SK-N-SH (cell line): ENCODE measurements at regions not wholly inside any gene's neighbourhood (a gene's known extent, or its start where the extent isn't known, plus 50 kb on each side); places are given as distances from the start of the nearest gene placed in this dataset.

Source experiments
- CTCF ChIA-PET: fragments of 300-600, 350-600 bp; formaldehyde crosslinking; extraction: SDS; loops from one replicate; lab custom pipeline; 2021; lab: Yijun Ruan, JAX
- POLR2A ChIA-PET: fragments of 350-600 bp; sonication (Branson Sonifier 250); formaldehyde crosslinking; extraction: SDS; loops from one replicate; lab custom pipeline; 2020; ENCODE audit warnings: antibody characterized with exemption, inconsistent platforms; lab: Yijun Ruan, JAX
- DNase-seq: peaks from one replicate; pipeline ENCODE4 v3.0.0; 2012
- H2AFZ ChIP-seq: fragments of 200-600 bp; sonication (generic); 2 replicates; pipeline ENCODE4 v1.8.1; 2016; ENCODE audit warnings: antibody characterized with exemption, mild to moderate bottlenecking, low read depth
- H3F3A ChIP-seq: fragments of 200-600 bp; sonication (generic); replicated peaks from 2 replicates; pipeline ENCODE3; 2016; ENCODE audit warnings: antibody characterized with exemption, mild to moderate bottlenecking; ENCODE audit not compliant: insufficient read depth
- H3K27ac ChIP-seq, 2 experiments: fragments of 200-500 bp in 1 of 2; fragments of 200-600 bp in 1 of 2; sonication (Bioruptor generic) in 1 of 2; sonication (generic), shearing (Covaris generic) in 1 of 2; 2 replicates each; pipeline versions ENCODE4 v1.5.1 to v1.6.1; 2014 to 2016; ENCODE audit warnings: low read depth in 2 of 2, inconsistent platforms in 1 of 2, low read length in 1 of 2, mild to moderate bottlenecking in 1 of 2, mixed read lengths in 1 of 2
- H3K27me3 ChIP-seq: fragments of 200-600 bp; sonication (generic), shearing (Covaris generic); 2 replicates; pipeline ENCODE4 v1.6.1; 2016; ENCODE audit warnings: mixed run types; ENCODE audit not compliant: insufficient read depth
- H3K36me3 ChIP-seq, 2 experiments: fragments of 200-500 bp in 1 of 2; fragments of 200-600 bp in 1 of 2; sonication (Bioruptor generic) in 1 of 2; sonication (generic) in 1 of 2; replicated peaks in 1 of 2; 2 replicates each; pipeline versions ENCODE3 to v1.5.1; 2014 to 2016; ENCODE audit warnings: low read length in 1 of 2, mild to moderate bottlenecking in 1 of 2; ENCODE audit not compliant: insufficient read depth in 2 of 2, control insufficient read depth in 1 of 2
- H3K4me1 ChIP-seq, 2 experiments: fragments of 200-500 bp in 1 of 2; fragments of 200-600 bp in 1 of 2; sonication (Bioruptor generic) in 1 of 2; sonication (generic), shearing (Covaris generic) in 1 of 2; 2 replicates each; pipeline versions ENCODE4 v1.5.1 to v1.6.1; 2014 to 2016; ENCODE audit warnings: low read depth in 1 of 2, low read length in 1 of 2, mixed run types in 1 of 2; ENCODE audit not compliant: insufficient read depth in 2 of 2, control insufficient read depth in 1 of 2
- H3K4me2 ChIP-seq: fragments of 200-600 bp; sonication (generic), shearing (Covaris generic); 2 replicates; pipeline ENCODE4 v1.6.1; 2017; ENCODE audit warnings: mixed run types
- H3K4me3 ChIP-seq, 2 experiments: fragments of 200-500 bp in 1 of 2; fragments of 200-600 bp in 1 of 2; sonication (Bioruptor generic) in 1 of 2; sonication (generic), shearing (Covaris generic) in 1 of 2; 2 replicates each; pipeline versions ENCODE4 v1.5.1 to v1.8.1; 2014 to 2016; ENCODE audit warnings: low read depth in 2 of 2, inconsistent platforms in 1 of 2, low read length in 1 of 2, mild to moderate bottlenecking in 1 of 2, mixed read lengths in 1 of 2, moderate library complexity in 1 of 2
- H3K79me2 ChIP-seq: fragments of 200-600 bp; sonication (generic); 2 replicates; pipeline ENCODE4 v1.8.1; 2017; ENCODE audit warnings: mild to moderate bottlenecking; ENCODE audit not compliant: insufficient read depth
- H3K9ac ChIP-seq: fragments of 200-600 bp; sonication (generic); 2 replicates; pipeline ENCODE4 v1.6.1; 2017; ENCODE audit warnings: mixed run types
- H3K9me2 ChIP-seq: fragments of 200-600 bp; sonication (generic); 2 replicates; pipeline ENCODE4 v1.6.1; 2017; ENCODE audit warnings: mixed run types
- H3K9me3 ChIP-seq: fragments of 200-600 bp; sonication (generic); 2 replicates; pipeline ENCODE4 v1.6.1; 2017; ENCODE audit warnings: mixed run types, mild to moderate bottlenecking, moderate library complexity
- H4K20me1 ChIP-seq: fragments of 200-600 bp; sonication (generic); 2 replicates; pipeline ENCODE4 v1.6.1; 2017; ENCODE audit warnings: mild to moderate bottlenecking, mixed run types; ENCODE audit not compliant: insufficient read depth
- CHD2 ChIP-seq: fragments of 150-350 bp; IDR thresholded peaks from 2 replicates; pipeline ENCODE4 v1.6.1; 2018; ENCODE audit warnings: low read length; ENCODE audit not compliant: partially characterized antibody
- ELF1 ChIP-seq: IDR thresholded peaks from 2 replicates; pipeline ENCODE4 v1.4.0; 2012
- EP300 ChIP-seq, 2 experiments: IDR thresholded peaks; 2 replicates each; pipeline versions ENCODE4 v1.4.0 to v1.6.1; 2012; ENCODE audit warnings: borderline replicate concordance in 1 of 2, low read depth in 1 of 2, low read length in 1 of 2
- EZH2phosphoT487 ChIP-seq: fragments of 200-600 bp; sonication (generic); IDR thresholded peaks from 2 replicates; pipeline ENCODE4 v1.6.1; 2017; ENCODE audit warnings: low read depth, mixed run types, mild to moderate bottlenecking, antibody characterized with exemption, moderate library complexity, borderline replicate concordance
- GABPA ChIP-seq: IDR thresholded peaks from 2 replicates; pipeline ENCODE4 v1.4.0; 2012; ENCODE audit warnings: low read depth, mild to moderate bottlenecking
- GATA2 ChIP-seq: sonication (generic); formaldehyde crosslinking; IDR thresholded peaks from 2 replicates; pipeline ENCODE4 v1.5.0; 2020; ENCODE audit warnings: mild to moderate bottlenecking, missing genetic modification reagents
- IRF3 ChIP-seq: fragments of 150-350 bp; IDR thresholded peaks from 2 replicates; pipeline ENCODE4 v1.6.1; 2016; ENCODE audit warnings: mild to moderate bottlenecking, low read depth, low read length
- JUND ChIP-seq: IDR thresholded peaks from 2 replicates; pipeline ENCODE4 v1.4.0; 2012
- MAX ChIP-seq: IDR thresholded peaks from 2 replicates; pipeline ENCODE4 v1.4.0; 2012; ENCODE audit warnings: low read depth
- NFIC ChIP-seq: IDR thresholded peaks from 2 replicates; pipeline ENCODE4 v1.4.0; 2012; ENCODE audit warnings: borderline replicate concordance
- POLR2AphosphoS5 ChIP-seq: IDR thresholded peaks from 2 replicates; pipeline ENCODE4 v1.6.1; 2012; ENCODE audit warnings: low read depth, low read length
- RCOR1 ChIP-seq: fragments of 150-350 bp; IDR thresholded peaks from 2 replicates; pipeline ENCODE4 v1.6.1; 2017; ENCODE audit warnings: antibody characterized with exemption, low read length
- REST ChIP-seq: IDR thresholded peaks from 2 replicates; pipeline ENCODE4 v1.6.1; 2012; ENCODE audit warnings: mild to moderate bottlenecking, low read depth, low read length, moderate library complexity
- RFX5 ChIP-seq: IDR thresholded peaks from 2 replicates; pipeline ENCODE4 v1.6.1; 2012; ENCODE audit warnings: mild to moderate bottlenecking, improper control_type of control experiment, low read length
- SIN3A ChIP-seq: IDR thresholded peaks from 2 replicates; pipeline ENCODE4 v1.6.1; 2012; ENCODE audit warnings: low read depth, mild to moderate bottlenecking, low read length, moderate library complexity, borderline replicate concordance
- SMC3 ChIP-seq: IDR thresholded peaks from 2 replicates; pipeline ENCODE4 v1.6.1; 2012; ENCODE audit warnings: low read depth, low read length, improper control_type of control experiment
- TAF1 ChIP-seq: IDR thresholded peaks from 2 replicates; pipeline ENCODE4 v1.6.1; 2012; ENCODE audit warnings: low read depth, mild to moderate bottlenecking, low read length, moderate library complexity, borderline replicate concordance
- TCF12 ChIP-seq: IDR thresholded peaks from 2 replicates; pipeline ENCODE4 v1.4.0; 2012
- ZBTB33 ChIP-seq: IDR thresholded peaks from 2 replicates; pipeline ENCODE4 v1.4.0; 2012; ENCODE audit warnings: low read depth, borderline replicate concordance
- WGBS: methylation state at CpG from one replicate; pipeline ENCODE4 v1.1.6; 2017; ENCODE audit warnings: low lambda C conversion rate; 5-methylcytosine and 5-hydroxymethylcytosine counted together

GRCh38 chr5:174409971-174410370, 314.4 kb upstream of the MSX2 start:
- DNase-seq: no peak
- Histone ChIP-seq H3K27ac (peak overlapping the region; percentile 80 to 85; a peak in 3 of 4 replicates), H3K9ac (peak overlapping the region; percentile 44; the same call in 1 of the 2 replicates), H3K27me3 (no peaks in the 10 kb centered on the region), H3K4me3 (no peak overlapping the region), H3K9me3 (no peaks in the 10 kb centered on the region), H3K36me3 (no peaks in the 10 kb centered on the region), H3K4me1 (peaks cover 17 to 21% of the 10 kb centered on the region in 2 experiments), H3F3A (peaks cover 36% of the 10 kb centered on the region), H3K79me2 (no peaks in the 10 kb centered on the region), H2AFZ (no peak overlapping the region), H3K9me2 (no peaks in the 10 kb centered on the region), H4K20me1 (no peaks in the 10 kb centered on the region), H3K4me2 (no peak overlapping the region)
- WGBS: 89% methylated on average over 1 of the region's 1 CpG
- ChIA-PET POLR2A (no interaction called here), CTCF (interaction anchor here (0.6 to 2.8 kb wide), 14 partner anchors 8 to 364 kb away, joined by 3 to 28 read pairs (median 6); partner anchors contain the start of gene NSG2)
- TF ChIP-seq RCOR1 (no peak), IRF3 (no peak), TCF12 (no peak), RFX5 (no peak), CHD2 (no peak), TAF1 (no peak), MAX (no peak), JUND (no peak), REST (no peak)

GRCh38 chr5:174410716-174411478, 313.5 kb upstream of the MSX2 start:
- peak; percentile 61 for DNase-seq
- Histone ChIP-seq H3K9me2 (no peaks in the 10 kb centered on the region), H3K9me3 (no peaks in the 10 kb centered on the region), H2AFZ (peak overlapping the region; percentile 36; the same call in 1 of the 2 replicates), H3K4me2 (peak overlapping the region; percentile 42), H3K36me3 (no peaks in the 10 kb centered on the region), H3K9ac (peak overlapping the region; percentile 44; the same call in 1 of the 2 replicates), H3F3A (peaks cover 36% of the 10 kb centered on the region), H3K4me1 (peaks cover 17 to 21% of the 10 kb centered on the region in 2 experiments), H3K27me3 (no peaks in the 10 kb centered on the region), H3K79me2 (no peaks in the 10 kb centered on the region), H3K4me3 (no peak overlapping the region; a peak in 1 of 4 replicates), H4K20me1 (no peaks in the 10 kb centered on the region), H3K27ac (peak overlapping the region; percentile 80 to 85)
- WGBS: 14% methylated on average over 12 of the region's 12 CpGs
- ChIA-PET POLR2A (interaction anchor here (1.0 kb wide), 1 partner anchor 81 kb away, joined by 3 read pairs; no protein-coding TSS in a partner anchor), CTCF (interaction anchor here (0.5 to 2.8 kb wide), 16 partner anchors 9 to 383 kb away, joined by 3 to 28 read pairs (median 4); no protein-coding TSS in a partner anchor)
- peak; percentile 83 for TF ChIP-seq RCOR1
- TF ChIP-seq EP300 (IDR thresholded peaks at IDR 0.05; ENCODE audit: borderline replicate concordance in 1 of 2, low read depth in 1 of 2, low read length in 1 of 2): peak; percentile 74 to 78; a peak in 3 of 4 replicates
- TF ChIP-seq ELF1: no peak
- no peak for TF ChIP-seq SMC3
- peak; percentile 28; the same call in 1 of the 2 replicates for TF ChIP-seq POLR2AphosphoS5
- no peak for TF ChIP-seq EZH2phosphoT487
- TF ChIP-seq JUND: peak; percentile 76
- no peak for TF ChIP-seq GABPA
- no peak for TF ChIP-seq ZBTB33
- no peak; the same call in 1 of the 2 replicates for TF ChIP-seq MAX
- 0 out of 2 replicates have a peak, but pooled peaks have one; percentile 62 for TF ChIP-seq SIN3A
- TF ChIP-seq GATA2: peak; percentile 86
- TF ChIP-seq NFIC: peak; percentile 16; the same call in 1 of the 2 replicates
